GM21717 (cell line): ENCODE measurements at regions not wholly inside any gene's neighbourhood (a gene's known extent, or its start where the extent isn't known, plus 50 kb on each side); places are given as distances from the start of the nearest gene placed in this dataset.
"Not testable (repeated sequence)": the region's sequence is repeated elsewhere in the genome, so short reads cannot be mapped to it uniquely, and the experiment has no call there.

ENCODE experiments used
- ATAC-seq: cut with Tn5 transposase; IDR thresholded peaks from one replicate; pipeline ENCODE4 v1.9.1; 2021; ENCODE audit warnings: mild to moderate bottlenecking, moderate library complexity; ENCODE audit not compliant: unreplicated experiment

- no peak for ATAC-seq
Measured at GRCh38 chr14:101616202-101616601, 54.9 kb downstream of the DIO3 start.

DNA sequence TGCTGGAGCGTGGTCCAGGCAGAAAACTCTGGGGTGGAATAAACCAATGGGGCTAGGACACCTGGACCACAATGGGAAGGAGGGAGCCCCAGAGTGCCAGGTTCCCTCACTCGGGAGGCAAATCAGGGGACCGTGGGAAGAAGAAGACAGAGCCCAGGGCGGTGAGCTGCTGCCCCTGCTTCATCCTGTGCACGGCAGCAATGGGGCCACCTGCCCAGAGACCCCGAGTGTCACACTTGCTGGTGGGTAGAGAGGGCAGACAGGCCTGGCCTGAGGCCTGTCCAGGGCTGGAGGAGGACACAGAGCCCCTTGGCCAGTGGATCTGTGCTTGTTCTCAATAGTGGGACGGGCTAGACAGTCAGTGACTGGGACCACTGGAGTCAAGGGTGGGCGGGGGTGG, 58.2 kb downstream of the DIO3 start:
- ATAC-seq: no peak

DNA sequence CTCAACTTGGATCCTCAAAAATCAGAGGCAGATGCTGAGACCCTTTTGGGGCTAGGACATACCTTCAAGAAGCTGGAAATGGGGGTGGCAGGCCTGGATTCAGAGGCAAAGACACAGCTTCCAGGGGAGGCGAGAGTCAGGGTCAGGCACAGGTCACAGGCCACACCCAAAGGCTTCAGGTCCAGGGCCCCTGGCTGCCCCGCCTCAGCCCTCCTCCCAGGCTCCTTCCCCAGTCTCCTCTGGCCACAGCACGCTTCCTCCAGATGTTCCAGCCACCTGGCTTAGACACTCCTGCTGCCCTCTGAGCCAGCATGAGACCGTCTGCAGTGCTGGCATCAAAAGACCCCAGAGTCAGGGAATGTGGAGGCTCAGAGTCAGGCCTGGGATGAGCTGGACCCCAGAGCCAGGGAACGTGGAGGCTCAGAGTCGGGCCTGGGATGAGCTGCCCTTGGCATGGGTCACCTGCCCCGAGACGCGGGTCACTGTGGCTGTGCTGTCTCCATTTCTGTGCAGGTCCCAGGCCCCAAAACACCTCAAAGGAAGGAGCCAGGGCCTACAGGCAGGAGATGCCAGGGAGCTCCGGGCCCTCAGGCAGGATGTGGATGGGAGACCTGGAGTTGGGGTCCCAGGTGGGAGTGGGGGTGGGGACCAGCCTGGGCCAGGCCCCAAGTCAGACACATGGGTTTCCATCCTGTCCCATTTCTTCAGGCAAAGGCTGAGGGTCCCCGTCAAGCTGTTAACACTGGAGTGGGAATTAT, 58.9 kb downstream of the DIO3 start:
- no peak for ATAC-seq

GRCh38 chr14:101620821-101621785, 59.8 kb downstream of the DIO3 start:
- ATAC-seq: no peak

GRCh38 chr14:101622251-101623076, 61.2 kb downstream of the DIO3 start:
- ATAC-seq: no peak

DNA sequence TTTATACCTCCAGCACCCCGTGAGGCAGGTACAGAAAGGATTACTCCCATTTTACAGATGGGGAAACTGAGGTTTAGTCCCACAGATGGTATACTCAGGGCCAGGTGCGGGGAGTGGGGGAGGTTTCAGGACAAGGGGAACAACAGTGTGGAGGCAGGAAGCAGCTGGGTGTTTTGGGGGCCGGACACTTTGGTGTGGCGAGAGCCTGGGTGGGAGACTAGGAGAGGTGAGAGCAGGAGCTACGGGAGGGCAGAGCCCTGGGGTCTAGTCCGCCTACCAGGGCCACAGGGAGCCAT, 61.7 kb downstream of the DIO3 start:
- no peak for ATAC-seq

DNA sequence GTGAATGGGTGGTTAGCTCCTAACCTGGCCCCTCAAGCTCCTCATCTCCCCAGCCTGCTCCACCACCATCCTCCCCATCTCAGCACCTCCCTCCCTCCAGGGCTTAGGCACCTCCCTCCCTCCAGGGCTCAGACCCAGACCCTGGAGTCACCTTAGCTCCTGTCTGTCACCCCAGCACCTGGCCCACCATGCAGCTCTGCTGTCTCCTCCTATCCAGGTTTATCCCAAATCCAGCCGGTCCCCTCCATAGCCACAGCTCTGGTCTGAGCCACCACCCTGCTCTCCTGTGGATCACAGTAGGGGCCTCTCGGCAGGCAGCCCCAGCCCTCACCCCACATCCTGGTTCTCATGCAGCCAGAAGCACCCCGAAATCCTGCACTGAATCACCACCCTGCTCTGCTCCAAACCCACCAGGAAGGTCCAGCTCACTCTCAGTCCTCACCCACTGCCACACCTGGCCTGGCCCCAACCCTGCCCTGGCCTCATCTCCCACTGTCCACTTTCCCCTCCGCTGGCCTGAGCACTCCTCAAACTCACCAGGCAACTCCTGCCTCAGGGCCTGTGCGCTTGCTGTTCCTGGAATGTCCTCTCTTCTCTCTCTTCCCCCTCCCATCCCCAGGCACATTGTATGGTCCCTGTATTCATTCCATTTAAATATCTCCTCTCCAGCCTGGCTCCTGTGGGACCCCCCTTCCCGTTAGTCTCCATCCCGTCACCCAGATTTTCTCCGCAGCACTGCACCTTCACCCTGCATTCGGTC, 62.6 kb downstream of the DIO3 start:
- ATAC-seq: no peak

DNA sequence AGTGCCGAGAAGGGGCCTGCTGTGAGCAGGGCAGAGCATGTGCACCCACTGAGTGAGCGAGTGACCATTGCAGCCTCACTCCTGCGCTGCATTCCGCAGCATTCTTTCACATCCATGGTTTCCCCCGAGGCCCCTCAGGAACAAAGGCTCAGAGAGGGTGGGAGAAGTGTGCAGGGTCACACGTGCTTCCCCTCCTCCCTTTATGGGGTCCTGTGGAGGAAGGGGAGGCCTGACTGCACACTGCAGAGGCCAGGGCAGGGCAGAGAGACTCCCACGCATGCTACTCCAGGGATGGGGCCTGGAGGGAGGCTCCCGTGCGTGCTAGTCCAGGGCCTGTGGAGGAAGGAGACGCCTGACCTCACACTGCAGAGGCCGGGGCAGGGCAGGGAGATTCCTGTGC, 63.2 kb downstream of the DIO3 start:
- ATAC-seq: no peak

DNA sequence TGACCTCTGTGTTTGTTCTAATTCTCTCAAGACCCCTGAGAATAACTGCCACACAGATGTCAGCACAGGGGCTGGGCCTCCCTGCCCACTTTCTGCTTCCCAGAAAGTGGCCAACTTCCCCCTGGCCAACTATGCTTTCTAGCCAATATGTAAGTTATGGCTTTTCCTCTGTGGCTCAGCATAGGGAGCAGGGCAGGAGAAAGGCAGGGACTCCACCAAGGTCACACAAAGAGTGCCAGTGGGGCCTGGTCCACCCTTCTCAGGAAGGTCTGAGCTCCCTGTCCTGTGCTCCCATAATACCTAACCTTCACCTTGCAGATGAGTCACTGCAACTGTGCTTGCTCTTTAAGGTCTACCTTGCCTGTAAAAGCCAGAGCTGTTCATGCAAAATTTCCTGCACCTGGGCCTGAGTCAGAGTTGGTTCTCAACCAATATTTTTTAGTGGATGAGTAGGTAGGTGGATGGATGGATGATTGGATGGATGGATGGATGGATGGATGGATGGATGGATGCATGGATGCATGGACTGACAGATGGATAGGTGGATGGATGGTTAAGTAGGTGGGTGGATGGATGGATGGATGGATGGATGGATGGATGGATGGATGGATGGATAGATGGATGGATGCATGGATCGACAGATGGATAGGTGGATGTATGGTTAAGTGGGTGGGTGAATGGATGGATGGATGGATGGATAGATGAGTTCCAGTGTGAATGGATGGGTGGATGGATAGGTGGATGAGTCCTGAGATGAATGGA, 64.2 kb downstream of the DIO3 start:
- ATAC-seq: no peak

- no peak for ATAC-seq
Measured at GRCh38 chr14:101626331-101626730, 65.0 kb downstream of the DIO3 start.

GRCh38 chr14:101627915-101628262, 66.6 kb downstream of the DIO3 start:
- ATAC-seq: no peak

- no peak for ATAC-seq
Measured at GRCh38 chr14:101628471-101628966, 67.2 kb downstream of the DIO3 start.

- no peak for ATAC-seq
Measured at GRCh38 chr14:101628975-101629374, 67.7 kb downstream of the DIO3 start.

DNA sequence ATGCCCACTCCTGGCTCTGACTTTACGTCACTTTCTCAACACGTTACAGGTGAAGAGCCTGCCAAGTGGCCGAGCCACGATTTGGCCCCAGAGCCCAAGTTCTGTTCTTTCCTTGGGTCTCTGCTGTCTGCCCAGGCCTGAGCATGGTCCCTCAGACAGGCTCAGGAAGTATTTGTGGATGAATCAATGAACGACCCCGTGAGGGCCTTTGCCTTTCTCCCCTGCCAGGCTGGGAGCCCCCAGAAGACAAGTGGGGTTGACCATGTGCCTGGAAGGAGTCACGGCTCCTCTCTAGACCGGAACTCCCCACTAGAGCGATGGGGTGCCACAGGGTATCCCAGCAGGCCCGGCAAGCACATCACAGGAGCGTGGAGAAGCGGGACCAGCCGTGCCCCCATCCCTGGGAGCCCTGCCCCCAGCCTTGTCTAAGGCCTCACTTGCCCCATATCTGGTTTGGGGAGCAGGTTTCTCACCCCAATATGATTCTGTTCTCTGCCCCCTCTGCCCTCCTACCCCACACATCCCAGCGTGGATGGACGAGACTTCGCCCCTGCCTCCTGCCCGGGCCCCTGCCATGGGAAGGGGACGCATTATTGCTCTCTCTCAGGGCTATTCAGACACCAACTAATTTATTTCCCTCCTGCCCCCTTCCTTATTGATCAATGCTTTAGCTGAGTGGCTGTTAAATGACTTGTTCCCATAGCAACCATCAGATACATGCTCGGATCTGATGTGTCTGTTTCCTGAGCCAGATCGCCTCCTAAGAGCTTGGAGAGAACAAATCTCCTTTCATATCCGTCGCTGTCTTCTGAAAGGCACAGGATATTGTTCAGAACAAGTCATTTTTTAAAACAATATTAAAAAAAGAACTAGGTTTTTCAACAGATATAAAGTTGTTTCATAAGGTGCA, 69.0 kb downstream of the DIO3 start:
- no peak for ATAC-seq

DNA sequence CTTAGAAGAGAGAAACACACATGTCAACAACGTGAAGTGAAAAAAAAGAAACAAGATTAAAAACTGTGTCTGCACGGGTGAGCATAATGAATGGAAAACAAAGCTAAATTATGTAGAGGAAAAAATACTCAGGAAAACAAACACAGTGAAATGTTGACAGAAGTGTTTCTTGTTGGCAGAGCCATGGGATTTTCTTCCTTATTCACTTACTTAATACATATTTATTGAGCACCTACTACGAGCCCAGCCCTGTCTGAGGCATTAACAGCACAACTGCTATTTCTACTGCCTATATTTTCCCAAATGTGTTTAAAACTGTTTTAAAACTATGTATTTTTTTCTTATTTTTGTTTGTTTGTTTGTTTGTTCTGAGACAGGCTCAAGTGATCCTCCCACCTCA, 69.9 kb downstream of the DIO3 start:
- no peak for ATAC-seq

DNA sequence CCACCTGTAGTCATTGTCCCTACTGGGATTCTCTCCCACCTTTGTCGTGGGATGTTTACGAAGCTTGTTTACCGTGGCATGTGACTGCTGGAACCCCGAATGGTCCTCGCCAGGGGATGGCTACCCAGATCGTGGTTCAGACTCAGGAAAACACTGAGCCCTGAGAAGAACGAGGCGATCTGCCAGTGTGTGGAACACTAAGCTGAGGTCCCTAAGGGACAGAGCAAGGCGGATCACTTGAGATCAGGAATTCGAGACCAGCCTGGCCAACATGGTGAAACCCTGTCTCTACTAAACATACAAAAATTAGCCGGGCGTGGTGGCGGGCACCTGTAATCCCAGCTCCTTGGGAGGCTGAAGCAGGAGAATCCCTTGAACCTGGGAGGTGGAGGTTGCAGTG, 70.7 kb downstream of the DIO3 start:
- ATAC-seq: not testable (repeated sequence)

DNA sequence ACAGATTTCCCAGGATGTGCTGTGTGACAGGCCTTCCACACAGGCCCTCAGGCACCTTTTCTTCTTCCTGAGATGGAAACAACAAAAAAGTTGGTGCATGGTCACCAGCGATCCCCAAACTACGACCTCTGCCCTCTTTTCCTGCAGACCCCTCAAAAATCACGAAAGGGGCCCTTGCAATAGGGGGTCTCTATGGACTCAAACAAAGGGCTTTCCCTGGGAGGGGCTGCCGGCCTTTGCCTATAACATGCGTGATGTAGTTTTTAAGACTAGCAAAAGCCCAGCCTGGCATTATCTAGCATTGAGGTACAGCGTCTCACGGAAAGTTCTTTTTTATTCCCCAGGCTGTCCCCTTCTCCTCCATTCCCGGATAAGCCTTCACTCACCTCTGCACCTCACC, 71.2 kb downstream of the DIO3 start:
- no peak for ATAC-seq

GRCh38 chr14:101633276-101633675, 72.0 kb downstream of the DIO3 start:
- ATAC-seq: no peak
